ENCODE measurements at regions not wholly inside any gene's neighbourhood (a gene's known extent, or its start where the extent isn't known, plus 50 kb on each side); places are given as distances from the start of the nearest gene placed in this dataset.
"Not testable (repeated sequence)": the region's sequence is repeated elsewhere in the genome, so short reads cannot be mapped to it uniquely, and the experiment has no call there.

- DNase-seq (no peak), ATAC-seq (no peak)
- intact Hi-C loops (cut with DNase I, micrococcal nuclease), result no loop called here
Measured at GRCh38 chr16:51268237-51268636, 117.2 kb upstream of the SALL1 start.

DNA sequence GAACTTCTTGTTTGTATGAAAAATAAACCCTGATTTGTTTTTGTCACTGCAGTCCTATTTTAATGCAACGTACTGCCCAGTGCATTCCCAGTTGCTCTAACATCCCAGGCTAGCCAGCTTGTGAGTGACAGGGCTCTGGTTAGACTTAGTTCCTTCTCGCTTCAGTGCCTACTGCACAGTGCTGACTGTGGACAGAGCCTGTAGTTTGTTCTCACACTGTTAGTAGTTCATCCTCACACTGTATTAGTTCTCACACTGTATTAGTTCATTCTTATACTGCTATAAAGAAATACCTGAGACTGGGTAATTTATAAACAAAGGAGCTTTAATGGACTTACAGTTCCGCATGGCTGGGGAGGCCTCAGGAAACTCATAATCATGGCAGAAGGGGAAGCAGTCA lies 116.6 kb upstream of the SALL1 start:
- intact Hi-C loops (cut with DNase I, micrococcal nuclease), result no loop called here
- no peak for DNase-seq
- ATAC-seq, result no peak

DNA sequence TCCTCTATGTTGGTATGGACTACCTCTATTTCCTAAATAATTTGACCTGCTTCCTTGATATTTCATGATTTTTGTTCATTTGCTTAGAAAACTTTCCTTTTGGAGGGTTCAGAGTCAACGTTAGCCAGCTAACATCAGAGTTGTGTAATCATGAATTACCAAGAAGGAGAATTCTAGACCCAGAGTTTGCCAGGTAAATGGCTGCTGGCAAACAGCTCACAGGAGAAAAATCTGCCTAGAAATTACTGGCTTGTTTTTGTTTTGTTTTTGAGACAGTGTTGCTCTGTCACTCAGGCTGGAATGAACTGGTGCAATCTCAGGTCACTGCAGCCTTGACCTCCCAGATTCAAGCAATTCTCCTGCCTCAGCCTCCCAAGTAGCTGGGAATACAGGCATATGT lies 111.4 kb upstream of the SALL1 start:
- intact Hi-C loops (cut with DNase I, micrococcal nuclease), result no loop called here
- ATAC-seq (no peak), DNase-seq (no peak)

DNA sequence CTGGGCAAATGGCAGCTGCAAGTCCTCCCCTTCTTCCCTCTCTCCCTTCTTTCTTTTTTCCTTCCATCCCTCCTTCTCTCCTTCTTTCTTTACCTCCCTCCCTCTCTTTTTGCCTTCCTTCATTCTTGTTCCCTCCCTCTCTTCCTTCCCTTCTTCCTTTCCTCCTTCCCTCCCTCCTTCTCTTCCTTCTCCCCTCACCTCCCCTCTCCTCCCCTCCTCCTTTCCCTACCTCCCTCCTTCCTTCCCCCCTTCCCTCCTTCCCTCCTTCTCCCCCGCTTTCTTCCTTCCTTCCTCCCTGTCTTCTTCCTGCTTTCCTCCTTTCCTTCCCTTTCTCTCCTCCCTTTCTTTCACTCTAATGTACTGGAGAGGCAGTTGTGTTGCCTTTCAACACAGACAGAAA lies 110.8 kb upstream of the SALL1 start:
- intact Hi-C loops (cut with DNase I, micrococcal nuclease), result no loop called here
- ATAC-seq (no peak), DNase-seq (no peak)

DNA sequence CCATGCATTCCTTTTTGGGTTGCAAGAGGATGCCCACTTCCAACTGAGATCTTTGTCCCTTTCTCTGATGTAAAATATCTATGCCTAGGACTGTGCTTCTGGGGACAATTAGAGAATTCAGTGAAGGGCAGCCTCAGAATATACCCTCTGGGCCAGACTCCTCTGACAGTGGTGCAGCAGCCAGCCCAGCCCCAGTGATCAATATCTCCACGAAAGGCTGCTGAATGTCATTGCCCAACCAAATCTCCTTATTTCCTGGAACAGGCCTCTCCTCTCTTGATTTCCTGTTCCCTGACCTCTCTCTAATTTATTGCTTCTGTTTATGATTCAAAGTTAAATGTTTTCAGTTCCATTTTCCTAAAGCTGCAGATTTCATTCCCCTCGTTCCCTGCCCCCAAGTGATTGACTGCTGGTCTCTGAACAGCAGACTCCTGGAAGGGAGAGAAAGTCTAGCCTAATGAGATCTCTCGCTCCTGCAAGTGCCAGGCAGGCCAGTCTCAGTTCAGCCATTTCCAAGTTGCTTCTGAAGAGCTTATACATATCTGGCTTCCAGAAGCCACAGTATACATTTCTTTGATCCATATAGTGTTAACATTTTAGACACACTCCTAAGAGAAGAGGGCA lies 104.4 kb upstream of the SALL1 start:
- ATAC-seq (no peak), DNase-seq (no peak)
- intact Hi-C loops (cut with DNase I, micrococcal nuclease), result no loop called here

- intact Hi-C loops (cut with DNase I, micrococcal nuclease); ATAC-seq; DNase-seq: not testable (repeated sequence)
Measured at GRCh38 chr16:51254390-51254789, 103.3 kb upstream of the SALL1 start.

- no peak for ATAC-seq
- no peak for DNase-seq
Measured at GRCh38 chr16:51248217-51248616, 97.1 kb upstream of the SALL1 start.

DNA sequence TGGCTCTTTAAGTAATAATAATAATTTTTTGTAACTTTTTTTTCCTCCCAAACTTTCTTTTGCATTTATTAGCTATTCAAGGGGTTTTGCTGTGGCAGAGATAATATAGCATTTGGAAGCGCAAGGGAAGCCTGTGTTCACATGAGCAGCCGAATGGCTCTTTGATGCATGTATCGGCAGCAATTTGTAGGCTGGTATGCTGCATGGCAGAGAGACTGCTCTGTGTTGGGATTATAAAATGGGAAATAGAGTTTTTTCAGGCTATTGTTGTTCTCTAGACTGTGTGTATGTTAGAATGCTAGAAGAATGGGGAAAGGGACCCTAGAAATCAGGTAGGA lies 94.6 kb upstream of the SALL1 start:
- ATAC-seq (no peak), DNase-seq (no peak)
- intact Hi-C loops (cut with DNase I, micrococcal nuclease), result no loop called here

More at GRCh38 chr16:51248217-51248616, 97.1 kb upstream of the SALL1 start:
- intact Hi-C loops (cut with DNase I, micrococcal nuclease), result no loop called here

- no peak for ATAC-seq
- intact Hi-C loops (cut with DNase I, micrococcal nuclease), result no loop called here
- no peak for DNase-seq
Measured at GRCh38 chr16:51244887-51245657, 94.0 kb upstream of the SALL1 start.

DNA sequence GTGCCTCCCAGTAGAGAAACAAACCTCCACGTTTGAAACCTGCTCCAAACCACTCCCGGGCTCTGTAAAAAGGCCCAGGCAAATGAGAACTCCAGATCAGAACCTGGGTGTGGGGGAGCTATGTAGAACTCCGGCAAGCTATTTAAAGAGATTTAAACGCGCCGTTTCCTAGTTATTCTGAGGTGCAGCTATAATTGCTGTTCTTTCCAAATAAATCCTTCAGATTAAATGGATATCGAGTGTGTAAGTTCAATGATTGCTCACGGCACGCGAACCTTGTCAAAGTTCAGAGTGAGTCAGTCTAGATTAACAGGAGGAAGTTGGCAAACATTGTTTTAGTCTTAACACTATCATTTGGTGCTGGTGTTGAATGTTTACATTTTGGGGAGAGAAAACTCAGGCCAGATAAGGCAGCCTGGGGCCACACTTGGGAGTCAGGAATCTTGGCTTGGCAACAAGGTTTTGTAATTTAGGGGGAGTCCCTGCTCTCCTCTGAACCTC lies 92.9 kb upstream of the SALL1 start:
- ATAC-seq (peak; percentile 93), DNase-seq (peak in 1 of 2 donors; percentile 15)
- intact Hi-C loops (cut with DNase I, micrococcal nuclease), result no loop called here

GRCh38 chr16:51242296-51242994 lies 91.4 kb upstream of the SALL1 start:
- ATAC-seq (no peak), DNase-seq (no peak)
- intact Hi-C loops (cut with DNase I, micrococcal nuclease), result no loop called here

GRCh38 chr16:51239196-51239595 lies 88.1 kb upstream of the SALL1 start:
- no peak for DNase-seq
- no peak for ATAC-seq
- intact Hi-C loops (cut with DNase I, micrococcal nuclease), result no loop called here

- intact Hi-C loops (cut with DNase I, micrococcal nuclease), result no loop called here
- no peak for ATAC-seq
Measured at GRCh38 chr16:51237861-51238378, 86.8 kb upstream of the SALL1 start.

DNA sequence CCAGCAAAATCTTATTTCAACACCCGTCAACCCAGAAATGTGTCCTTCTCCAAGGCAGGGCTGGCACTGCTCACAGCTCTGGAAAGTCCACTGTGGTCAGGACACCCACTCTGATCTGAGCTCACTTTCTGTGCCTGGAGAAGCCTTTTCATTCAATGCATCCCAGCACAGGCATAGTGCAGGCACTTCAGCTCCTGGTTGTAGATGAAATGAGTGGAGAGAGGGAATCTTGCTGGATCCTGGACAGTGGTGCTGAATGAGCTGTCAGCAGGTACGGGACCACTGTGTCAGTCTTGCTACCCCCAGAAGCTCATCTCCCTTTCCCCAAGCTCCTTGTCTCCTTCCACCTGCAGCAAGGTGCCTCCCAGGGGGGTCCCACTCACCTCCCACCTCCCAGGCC lies 86.1 kb upstream of the SALL1 start:
- intact Hi-C loops (cut with DNase I, micrococcal nuclease), result no loop called here
- ATAC-seq, result no peak

More at GRCh38 chr16:51237861-51238378, 86.8 kb upstream of the SALL1 start:
- DNase-seq, result no peak

GRCh38 chr16:51236583-51236982 lies 85.5 kb upstream of the SALL1 start:
- no peak for DNase-seq
- intact Hi-C loops (cut with DNase I, micrococcal nuclease), result no loop called here
- ATAC-seq, result peak; percentile 51

More for the DNA sequence above, 86.1 kb upstream of the SALL1 start:
- DNase-seq, result no peak

GRCh38 chr16:51231702-51232101 lies 80.6 kb upstream of the SALL1 start:
- no peak for DNase-seq
- ATAC-seq, result no peak
- intact Hi-C loops (cut with DNase I, micrococcal nuclease), result no loop called here

DNA sequence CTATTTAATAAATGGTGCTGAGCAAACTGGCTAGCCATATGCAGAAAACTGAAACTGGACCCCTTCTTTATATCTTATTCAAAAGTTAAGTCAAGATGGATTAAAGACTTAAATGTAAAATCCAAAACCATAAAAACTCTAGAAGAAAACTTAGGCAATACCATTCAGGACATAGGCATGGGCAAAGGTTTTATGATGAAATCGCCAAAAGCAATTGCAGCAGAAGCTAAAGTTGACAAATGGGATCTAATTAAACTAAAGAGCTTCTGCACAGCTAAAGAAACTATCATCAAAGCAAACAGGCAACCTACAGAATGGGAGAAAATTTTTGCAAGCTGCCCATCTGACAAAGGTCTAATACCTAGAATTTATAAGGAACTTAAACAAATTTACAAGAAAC lies 79.0 kb upstream of the SALL1 start:
- intact Hi-C loops (cut with DNase I, micrococcal nuclease); DNase-seq; ATAC-seq: not testable (repeated sequence)

GRCh38 chr16:51228097-51228659 lies 77.1 kb upstream of the SALL1 start:
- DNase-seq (no peak), ATAC-seq (no peak)
- intact Hi-C loops (cut with DNase I, micrococcal nuclease), result no loop called here

- intact Hi-C loops (cut with DNase I, micrococcal nuclease), result no loop called here
- no peak for DNase-seq
- ATAC-seq, result no peak
Measured at GRCh38 chr16:51225878-51226277, 74.8 kb upstream of the SALL1 start.

All from left colon (tissue), 2 donors.